GM19023 (cell line): ENCODE measurements at regions not wholly inside any gene's neighbourhood (a gene's known extent, or its start where the extent isn't known, plus 50 kb on each side); places are given as distances from the start of the nearest gene placed in this dataset.

Experiments
- ATAC-seq: cut with Tn5 transposase; IDR thresholded peaks from one replicate; pipeline ENCODE4 v1.9.1; 2021; ENCODE audit warnings: mild to moderate bottlenecking, moderate library complexity; ENCODE audit not compliant: unreplicated experiment

- no peak for ATAC-seq
Observed at GRCh38 chr9:8188723-8189407, 389.3 kb upstream of the DMAC1 start.

GRCh38 chr9:8186560-8186959 is 387.0 kb upstream of the DMAC1 start:
- ATAC-seq, result peak; percentile 50

- no peak for ATAC-seq
Observed at GRCh38 chr9:8183618-8184017, 384.0 kb upstream of the DMAC1 start.

GRCh38 chr9:8179381-8180053 is 379.9 kb upstream of the DMAC1 start:
- no peak for ATAC-seq

GRCh38 chr9:8172000-8172399 is 372.4 kb upstream of the DMAC1 start:
- no peak for ATAC-seq

GRCh38 chr9:8168916-8169438 is 369.4 kb upstream of the DMAC1 start:
- no peak for ATAC-seq

GRCh38 chr9:8160787-8161186 is 361.2 kb upstream of the DMAC1 start:
- ATAC-seq, result no peak

- no peak for ATAC-seq
Observed at GRCh38 chr9:8158574-8158973, 359.0 kb upstream of the DMAC1 start.

- no peak for ATAC-seq
Observed at GRCh38 chr9:8157683-8158324, 358.2 kb upstream of the DMAC1 start.

GRCh38 chr9:8156346-8156745 is 356.8 kb upstream of the DMAC1 start:
- no peak for ATAC-seq

- ATAC-seq, result no peak
Observed at GRCh38 chr9:8155706-8156105, 356.1 kb upstream of the DMAC1 start.

- no peak for ATAC-seq
Observed at GRCh38 chr9:8143677-8144076, 344.1 kb upstream of the DMAC1 start.

GRCh38 chr9:8140557-8140956 is 341.0 kb upstream of the DMAC1 start:
- no peak for ATAC-seq

- no peak for ATAC-seq
Observed at GRCh38 chr9:8139756-8140155, 340.2 kb upstream of the DMAC1 start.

- ATAC-seq, result no peak
Observed at GRCh38 chr9:8136477-8136876, 336.9 kb upstream of the DMAC1 start.

GRCh38 chr9:8134635-8135034 is 335.1 kb upstream of the DMAC1 start:
- ATAC-seq, result no peak

GRCh38 chr9:8133606-8134005 is 334.0 kb upstream of the DMAC1 start:
- ATAC-seq, result no peak

- no peak for ATAC-seq
Observed at GRCh38 chr9:8115570-8115969, 316.0 kb upstream of the DMAC1 start.

GRCh38 chr9:8114826-8115225 is 315.2 kb upstream of the DMAC1 start:
- ATAC-seq, result no peak

- no peak for ATAC-seq
Observed at GRCh38 chr9:8106362-8106761, 306.8 kb upstream of the DMAC1 start.

GRCh38 chr9:8101607-8102006 is 302.0 kb upstream of the DMAC1 start:
- ATAC-seq, result no peak

- no peak for ATAC-seq
Observed at GRCh38 chr9:8096091-8096490, 296.5 kb upstream of the DMAC1 start.
